Neural cell (in vitro differentiated cells): ENCODE measurements at regions not wholly inside any gene's neighbourhood (a gene's known extent, or its start where the extent isn't known, plus 50 kb on each side); places are given as distances from the start of the nearest gene placed in this dataset.

ENCODE experiments used
- H2AFZ ChIP-seq: fragments of 200-600, 300-800 bp; sonication (generic), shearing (Covaris generic); 2 replicates; pipeline ENCODE4 v1.6.0; 2014; ENCODE audit warnings: low read depth, mild to moderate bottlenecking, antibody characterized with exemption, low read length, moderate library complexity
- H3F3A ChIP-seq: fragments of 200-600 bp; shearing (Covaris generic); 2 replicates; pipeline ENCODE4 v1.6.1; 2016; ENCODE audit warnings: mild to moderate bottlenecking, moderate library complexity, mixed read lengths, antibody characterized with exemption, low read length; ENCODE audit not compliant: insufficient read depth, poor library complexity, severe bottlenecking
- H3K27ac ChIP-seq: fragments of 200-600, 300-800 bp; sonication (generic), shearing (Covaris generic); 2 replicates; pipeline ENCODE4 v1.5.1; 2014; ENCODE audit warnings: mild to moderate bottlenecking, low read length, moderate library complexity
- H3K27me3 ChIP-seq: fragments of 300-800, 200-600 bp; sonication (generic), shearing (Covaris generic); 2 replicates; pipeline ENCODE4 v1.6.0; 2014; ENCODE audit warnings: mild to moderate bottlenecking, low read depth, low read length, moderate library complexity; ENCODE audit not compliant: insufficient read depth
- H3K36me3 ChIP-seq: fragments of 300-800, 200-600 bp; sonication (generic), shearing (Covaris generic); 2 replicates; pipeline ENCODE4 v1.5.1; 2014; ENCODE audit warnings: mild to moderate bottlenecking, antibody characterized with exemption, low read length, moderate library complexity; ENCODE audit not compliant: insufficient read depth
- H3K4me2 ChIP-seq: fragments of 300-800, 200-600 bp; sonication (generic), shearing (Covaris generic); 2 replicates; pipeline ENCODE4 v1.6.0; 2014; ENCODE audit warnings: mild to moderate bottlenecking, low read length
- H3K4me3 ChIP-seq: fragments of 300-800, 200-600 bp; sonication (generic), shearing (Covaris generic); 2 replicates; pipeline ENCODE4 v1.5.1; 2014; ENCODE audit warnings: mild to moderate bottlenecking, low read length, moderate library complexity
- H3K79me2 ChIP-seq: fragments of 200-600 bp; shearing (Covaris generic); replicated peaks from 2 replicates; pipeline ENCODE4 v1.6.0; 2014; ENCODE audit warnings: mild to moderate bottlenecking, low read length, moderate library complexity; ENCODE audit not compliant: insufficient read depth
- H3K9ac ChIP-seq: fragments of 300-800, 200-600 bp; sonication (generic), shearing (Covaris generic); 2 replicates; pipeline ENCODE4 v1.6.1; 2016; ENCODE audit warnings: mild to moderate bottlenecking, low read length, mixed read lengths
- H3K9me2 ChIP-seq: fragments of 200-600 bp; shearing (Covaris generic); 2 replicates; pipeline ENCODE4 v1.6.1; 2016; ENCODE audit warnings: mild to moderate bottlenecking, low read length, mixed read lengths; ENCODE audit not compliant: insufficient read depth
- H3K9me3 ChIP-seq: fragments of 200-600, 300-800 bp; sonication (generic), shearing (Covaris generic); 2 replicates; pipeline ENCODE4 v1.6.1; 2016; ENCODE audit warnings: mild to moderate bottlenecking, mixed run types, low read length, moderate library complexity, mixed read lengths
- H4K20me1 ChIP-seq: fragments of 200-600 bp; shearing (Covaris generic); 2 replicates; pipeline ENCODE4 v1.6.1; 2016; ENCODE audit warnings: mild to moderate bottlenecking, mixed run types; ENCODE audit not compliant: insufficient read depth
- EP300 ChIP-seq: fragments of 450-650 bp; conservative IDR thresholded peaks from 2 replicates; pipeline ENCODE4 v1.6.1; 2014; ENCODE audit warnings: antibody characterized with exemption, mild to moderate bottlenecking, moderate library complexity; ENCODE audit not compliant: poor library complexity, severe bottlenecking
- EZH2 ChIP-seq: fragments of 200-600, 300-800 bp; shearing (Covaris generic), sonication (generic); IDR thresholded peaks from 2 replicates; pipeline ENCODE4 v1.6.1; 2014; ENCODE audit warnings: antibody characterized with exemption, low read length, borderline replicate concordance, mild to moderate bottlenecking; ENCODE audit not compliant: insufficient read depth, poor library complexity, severe bottlenecking
- MXI1 ChIP-seq: fragments of 450-650 bp; conservative IDR thresholded peaks from 2 replicates; pipeline ENCODE4 v1.6.1; 2014; ENCODE audit warnings: antibody characterized with exemption, mild to moderate bottlenecking; ENCODE audit not compliant: poor library complexity, severe bottlenecking
- POLR2AphosphoS5 ChIP-seq: IDR thresholded peaks from 2 replicates; pipeline ENCODE4 v1.6.1; 2012
- RAD21 ChIP-seq: fragments of 450-650 bp; conservative IDR thresholded peaks from 2 replicates; pipeline ENCODE4 v1.6.1; 2014; ENCODE audit warnings: antibody characterized with exemption, mild to moderate bottlenecking, moderate library complexity
- SMC3 ChIP-seq: fragments of 450-650 bp; conservative IDR thresholded peaks from 2 replicates; pipeline ENCODE4 v1.6.1; 2014; ENCODE audit warnings: antibody characterized with exemption, mild to moderate bottlenecking, moderate library complexity; ENCODE audit not compliant: poor library complexity
- TAF1 ChIP-seq: IDR thresholded peaks from 2 replicates; pipeline ENCODE4 v1.6.1; 2012; ENCODE audit warnings: low read depth
- TF ChIP-seq, protein P1 (sequence below): fragments of 450-650 bp; IDR thresholded peaks from 2 replicates; pipeline ENCODE4 v1.5.1; 2014; ENCODE audit warnings: antibody characterized with exemption, mild to moderate bottlenecking, moderate library complexity; ENCODE audit not compliant: poor library complexity, severe bottlenecking
- TF ChIP-seq, protein P2 (sequence below): IDR thresholded peaks from 2 replicates; pipeline ENCODE4 v1.6.1; 2012; ENCODE audit warnings: borderline replicate concordance

- no peak overlapping the region for H3K4me2 ChIP-seq
Observed at GRCh38 chr7:13107291-13107690, 419.9 kb downstream of the ARL4A start.

DNA sequence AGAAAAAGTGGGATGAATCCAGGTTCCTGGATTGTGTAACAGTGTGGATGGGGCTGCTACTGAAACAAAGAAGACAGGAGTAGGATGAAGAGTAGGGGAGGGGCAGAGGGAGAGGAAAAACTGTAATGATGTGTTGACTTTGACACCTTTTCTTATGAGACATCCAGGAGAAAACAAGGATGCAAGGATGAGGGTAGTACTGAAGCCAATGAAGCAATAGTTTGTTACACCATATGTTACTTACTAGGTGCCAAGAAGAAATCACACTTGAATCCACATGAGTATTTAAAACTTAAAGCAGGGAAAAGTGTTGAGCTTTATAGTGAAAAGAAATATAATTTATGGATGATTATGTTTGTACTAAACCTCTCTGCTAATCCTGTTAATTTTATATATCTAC lies 420.6 kb downstream of the ARL4A start:
- Histone ChIP-seq H3F3A (no peaks in the 10 kb centered on the region), H3K79me2 (no peaks in the 10 kb centered on the region), H3K27ac (no peak overlapping the region), H3K9me3 (no peaks in the 10 kb centered on the region), H3K4me2 (no peak overlapping the region), H3K9me2 (no peaks in the 10 kb centered on the region), H3K4me3 (no peak overlapping the region), H4K20me1 (no peaks in the 10 kb centered on the region), H3K9ac (no peak overlapping the region), H2AFZ (no peak overlapping the region), H3K36me3 (no peaks in the 10 kb centered on the region), H3K27me3 (no peaks in the 10 kb centered on the region)
- TF ChIP-seq POLR2AphosphoS5 = no peak

More at GRCh38 chr7:13107291-13107690, 419.9 kb downstream of the ARL4A start:
- H3K27ac ChIP-seq = no peak overlapping the region
- H3K36me3 ChIP-seq = no peaks in the 10 kb centered on the region
- no peaks in the 10 kb centered on the region for H3K9me3 ChIP-seq
- H2AFZ ChIP-seq = no peak overlapping the region
- H3K79me2 ChIP-seq = no peaks in the 10 kb centered on the region
- TF ChIP-seq, protein P1, sequence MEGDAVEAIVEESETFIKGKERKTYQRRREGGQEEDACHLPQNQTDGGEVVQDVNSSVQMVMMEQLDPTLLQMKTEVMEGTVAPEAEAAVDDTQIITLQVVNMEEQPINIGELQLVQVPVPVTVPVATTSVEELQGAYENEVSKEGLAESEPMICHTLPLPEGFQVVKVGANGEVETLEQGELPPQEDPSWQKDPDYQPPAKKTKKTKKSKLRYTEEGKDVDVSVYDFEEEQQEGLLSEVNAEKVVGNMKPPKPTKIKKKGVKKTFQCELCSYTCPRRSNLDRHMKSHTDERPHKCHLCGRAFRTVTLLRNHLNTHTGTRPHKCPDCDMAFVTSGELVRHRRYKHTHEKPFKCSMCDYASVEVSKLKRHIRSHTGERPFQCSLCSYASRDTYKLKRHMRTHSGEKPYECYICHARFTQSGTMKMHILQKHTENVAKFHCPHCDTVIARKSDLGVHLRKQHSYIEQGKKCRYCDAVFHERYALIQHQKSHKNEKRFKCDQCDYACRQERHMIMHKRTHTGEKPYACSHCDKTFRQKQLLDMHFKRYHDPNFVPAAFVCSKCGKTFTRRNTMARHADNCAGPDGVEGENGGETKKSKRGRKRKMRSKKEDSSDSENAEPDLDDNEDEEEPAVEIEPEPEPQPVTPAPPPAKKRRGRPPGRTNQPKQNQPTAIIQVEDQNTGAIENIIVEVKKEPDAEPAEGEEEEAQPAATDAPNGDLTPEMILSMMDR = no peak
- TF ChIP-seq RAD21 = no peak
- TF ChIP-seq EZH2 = no peak
- TF ChIP-seq SMC3 = no peak
- TF ChIP-seq POLR2AphosphoS5 = no peak
- no peak for TF ChIP-seq EP300
- TF ChIP-seq, protein P2, sequence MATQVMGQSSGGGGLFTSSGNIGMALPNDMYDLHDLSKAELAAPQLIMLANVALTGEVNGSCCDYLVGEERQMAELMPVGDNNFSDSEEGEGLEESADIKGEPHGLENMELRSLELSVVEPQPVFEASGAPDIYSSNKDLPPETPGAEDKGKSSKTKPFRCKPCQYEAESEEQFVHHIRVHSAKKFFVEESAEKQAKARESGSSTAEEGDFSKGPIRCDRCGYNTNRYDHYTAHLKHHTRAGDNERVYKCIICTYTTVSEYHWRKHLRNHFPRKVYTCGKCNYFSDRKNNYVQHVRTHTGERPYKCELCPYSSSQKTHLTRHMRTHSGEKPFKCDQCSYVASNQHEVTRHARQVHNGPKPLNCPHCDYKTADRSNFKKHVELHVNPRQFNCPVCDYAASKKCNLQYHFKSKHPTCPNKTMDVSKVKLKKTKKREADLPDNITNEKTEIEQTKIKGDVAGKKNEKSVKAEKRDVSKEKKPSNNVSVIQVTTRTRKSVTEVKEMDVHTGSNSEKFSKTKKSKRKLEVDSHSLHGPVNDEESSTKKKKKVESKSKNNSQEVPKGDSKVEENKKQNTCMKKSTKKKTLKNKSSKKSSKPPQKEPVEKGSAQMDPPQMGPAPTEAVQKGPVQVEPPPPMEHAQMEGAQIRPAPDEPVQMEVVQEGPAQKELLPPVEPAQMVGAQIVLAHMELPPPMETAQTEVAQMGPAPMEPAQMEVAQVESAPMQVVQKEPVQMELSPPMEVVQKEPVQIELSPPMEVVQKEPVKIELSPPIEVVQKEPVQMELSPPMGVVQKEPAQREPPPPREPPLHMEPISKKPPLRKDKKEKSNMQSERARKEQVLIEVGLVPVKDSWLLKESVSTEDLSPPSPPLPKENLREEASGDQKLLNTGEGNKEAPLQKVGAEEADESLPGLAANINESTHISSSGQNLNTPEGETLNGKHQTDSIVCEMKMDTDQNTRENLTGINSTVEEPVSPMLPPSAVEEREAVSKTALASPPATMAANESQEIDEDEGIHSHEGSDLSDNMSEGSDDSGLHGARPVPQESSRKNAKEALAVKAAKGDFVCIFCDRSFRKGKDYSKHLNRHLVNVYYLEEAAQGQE = no peak
- TF ChIP-seq MXI1 = no peak
- no peak for TF ChIP-seq TAF1
- H4K20me1 ChIP-seq = no peaks in the 10 kb centered on the region
- no peaks in the 10 kb centered on the region for H3K27me3 ChIP-seq
- no peak overlapping the region for H3K4me3 ChIP-seq
- no peaks in the 10 kb centered on the region for H3K9me2 ChIP-seq
- no peak overlapping the region for H3K9ac ChIP-seq
- no peaks in the 10 kb centered on the region for H3F3A ChIP-seq

- H2AFZ ChIP-seq = no peak overlapping the region
- H3K79me2 ChIP-seq = no peaks in the 10 kb centered on the region
- no peaks in the 10 kb centered on the region for H3K9me2 ChIP-seq
- no peaks in the 10 kb centered on the region for H3K36me3 ChIP-seq
- no peak overlapping the region for H3K27ac ChIP-seq
- no peak overlapping the region for H3K4me3 ChIP-seq
- no peak overlapping the region for H3K4me2 ChIP-seq
- no peaks in the 10 kb centered on the region for H3F3A ChIP-seq
- TF ChIP-seq SMC3 (no peak), RAD21 (no peak)
- H3K9me3 ChIP-seq = no peaks in the 10 kb centered on the region
- H4K20me1 ChIP-seq = no peaks in the 10 kb centered on the region
- no peak overlapping the region for H3K9ac ChIP-seq
- no peaks in the 10 kb centered on the region for H3K27me3 ChIP-seq
Observed at GRCh38 chr7:13109201-13109600, 421.8 kb downstream of the ARL4A start.
